Nephron progenitor cell (in vitro differentiated cells): ENCODE measurements at regions not wholly inside any gene's neighbourhood (a gene's known extent, or its start where the extent isn't known, plus 50 kb on each side); places are given as distances from the start of the nearest gene placed in this dataset.

Source experiments
- DNase-seq: peaks from one replicate; pipeline ENCODE4 v3.0.0; 2021
- H3K27ac Mint-ChIP-seq: 2 replicates; pipeline ENCODE4 v1.8.0; 2021; ENCODE audit warnings: mild to moderate bottlenecking, moderate library complexity, mixed read lengths
- H3K27me3 Mint-ChIP-seq: 2 replicates; pipeline ENCODE4 v1.8.0; 2021; ENCODE audit warnings: mild to moderate bottlenecking, low read depth, mixed read lengths; ENCODE audit not compliant: poor library complexity
- H3K36me3 Mint-ChIP-seq: 2 replicates; pipeline ENCODE4 v1.8.0; 2021; ENCODE audit warnings: low read depth, mixed read lengths
- H3K4me1 Mint-ChIP-seq: 2 replicates; pipeline ENCODE4 v1.8.0; 2021; ENCODE audit warnings: mixed read lengths
- H3K4me3 Mint-ChIP-seq: 2 replicates; pipeline ENCODE4 v1.8.0; 2021; ENCODE audit warnings: mild to moderate bottlenecking, moderate library complexity, mixed read lengths
- H3K9me3 Mint-ChIP-seq: 2 replicates; pipeline ENCODE4 v1.8.0; 2021; ENCODE audit warnings: mild to moderate bottlenecking, moderate library complexity, mixed read lengths
- CTCF ChIP-seq: fragments of 200-600 bp; sonication (generic); IDR thresholded peaks from 2 replicates; pipeline ENCODE4 v1.5.0; 2021; ENCODE audit warnings: antibody characterized with exemption

- Mint-ChIP-seq H3K36me3 (no peaks in the 10 kb centered on the region), H3K27me3 (peaks cover 4% of the 10 kb centered on the region), H3K9me3 (no peaks in the 10 kb centered on the region), H3K4me1 (peaks cover 10% of the 10 kb centered on the region), H3K4me3 (no peak overlapping the region), H3K27ac (no peak overlapping the region)
- TF ChIP-seq CTCF, result no peak
- DNase-seq, result no peak
Observed at GRCh38 chr14:94717808-94718207, 52.1 kb downstream of the GSC start.

- no peak overlapping the region for H3K4me3 Mint-ChIP-seq
- no peak for TF ChIP-seq CTCF
- H3K9me3 Mint-ChIP-seq, result no peaks in the 10 kb centered on the region
- no peak overlapping the region for H3K27ac Mint-ChIP-seq
- DNase-seq, result no peak
- peaks cover 15% of the 10 kb centered on the region for H3K4me1 Mint-ChIP-seq
- no peaks in the 10 kb centered on the region for H3K36me3 Mint-ChIP-seq
- H3K27me3 Mint-ChIP-seq, result peaks cover 4% of the 10 kb centered on the region
Observed at GRCh38 chr14:94716976-94717375, 52.9 kb downstream of the GSC start.

GRCh38 chr14:94713115-94713514, 56.8 kb downstream of the GSC start:
- H3K4me3 Mint-ChIP-seq, result no peak overlapping the region
- H3K36me3 Mint-ChIP-seq, result no peaks in the 10 kb centered on the region
- DNase-seq, result no peak
- H3K4me1 Mint-ChIP-seq, result peaks cover 25% of the 10 kb centered on the region
- peaks cover 4% of the 10 kb centered on the region for H3K27me3 Mint-ChIP-seq
- peak overlapping the region; percentile 50 for H3K27ac Mint-ChIP-seq
- TF ChIP-seq CTCF, result no peak
- no peaks in the 10 kb centered on the region for H3K9me3 Mint-ChIP-seq

- no peak for TF ChIP-seq CTCF
- peaks cover 45% of the 10 kb centered on the region for H3K4me1 Mint-ChIP-seq
- H3K4me3 Mint-ChIP-seq, result no peak overlapping the region
- H3K9me3 Mint-ChIP-seq, result no peaks in the 10 kb centered on the region
- no peak for DNase-seq
- H3K27me3 Mint-ChIP-seq, result peaks cover 4% of the 10 kb centered on the region
- no peak overlapping the region for H3K27ac Mint-ChIP-seq
- H3K36me3 Mint-ChIP-seq, result no peaks in the 10 kb centered on the region
Observed at GRCh38 chr14:94710731-94711130, 59.2 kb downstream of the GSC start.

GRCh38 chr14:94707494-94707893, 62.4 kb downstream of the GSC start:
- Mint-ChIP-seq H3K4me1 (peaks cover 33% of the 10 kb centered on the region), H3K36me3 (no peaks in the 10 kb centered on the region), H3K27me3 (no peaks in the 10 kb centered on the region), H3K4me3 (no peak overlapping the region), H3K9me3 (no peaks in the 10 kb centered on the region), H3K27ac (no peak overlapping the region)
- DNase-seq, result no peak
- TF ChIP-seq CTCF, result no peak

- DNase-seq, result no peak
- TF ChIP-seq CTCF, result no peak
- no peaks in the 10 kb centered on the region for H3K36me3 Mint-ChIP-seq
- H3K27me3 Mint-ChIP-seq, result no peaks in the 10 kb centered on the region
- no peaks in the 10 kb centered on the region for H3K9me3 Mint-ChIP-seq
- peaks cover 27% of the 10 kb centered on the region for H3K4me1 Mint-ChIP-seq
- no peak overlapping the region for H3K4me3 Mint-ChIP-seq
- no peak overlapping the region for H3K27ac Mint-ChIP-seq
Observed at GRCh38 chr14:94706133-94706532, 63.8 kb downstream of the GSC start.
